Body of pancreas (tissue), 4 donors: ENCODE measurements at regions not wholly inside any gene's neighbourhood (a gene's known extent, or its start where the extent isn't known, plus 50 kb on each side); places are given as distances from the start of the nearest gene placed in this dataset.

Source experiments
- ATAC-seq: fragments of 150-250 bp; one replicate; pipeline ENCODE4 v1.9.1; 2016
- DNase-seq, 4 donors: peaks; one replicate each; pipeline ENCODE4 v3.0.0-alpha.2; 2019
- H3K27ac ChIP-seq, 4 donors: fragments of 200-600 bp; sonication (generic); 1 replicate in 3 of 4; 2 replicates in 1 of 4; pipeline versions ENCODE4 v1.5.1 to v1.6.1; 2016 to 2019; ENCODE audit warnings: mild to moderate bottlenecking in 1 of 4, mixed read lengths in 1 of 4, moderate library complexity in 1 of 4
- H3K27me3 ChIP-seq, 2 donors: fragments of 200-600 bp; sonication (generic); one replicate each; pipeline ENCODE4 v1.6.0; 2016; ENCODE audit warnings: mild to moderate bottlenecking in 1 of 2
- H3K36me3 ChIP-seq, 2 donors: fragments of 200-600 bp; sonication (generic); replicated peaks in 1 of 2; 2 replicates each; pipeline ENCODE4 v1.5.1; 2016; ENCODE audit warnings: low read depth in 2 of 2; ENCODE audit not compliant: insufficient read depth in 1 of 2
- H3K4me1 ChIP-seq: fragments of 200-600 bp; sonication (generic); one replicate; pipeline ENCODE4 v1.6.0; 2016
- H3K4me3 ChIP-seq, 2 donors: fragments of 200-600 bp; sonication (generic); 1 replicate in 1 of 2; 2 replicates in 1 of 2; pipeline ENCODE4 v1.5.1; 2016 to 2019
- H3K9me3 ChIP-seq, 3 donors: fragments of 200-600 bp; sonication (generic); 1 replicate in 2 of 3; 2 replicates in 1 of 3; pipeline ENCODE4 v1.5.1; 2016
- POLR2A ChIP-seq, 3 donors: fragments of 450-650 bp; IDR thresholded peaks; one replicate each; pipeline ENCODE4 v1.6.1; 2016; ENCODE audit warnings: antibody characterized with exemption in 3 of 3, mild to moderate bottlenecking in 2 of 3
- WGBS, 2 donors: methylation state at CpG; one replicate each; pipeline ENCODE4 v1.1.5; 2017; 5-methylcytosine and 5-hydroxymethylcytosine counted together
- intact Hi-C: fragments of 100-400 bp; cut with DNase I; formaldehyde crosslinking; loops from one replicate; pipeline ENCODE4 v1.15.1; 2023
- TF ChIP-seq, protein P1 (sequence below), 7 experiments: fragments of 450-650 bp in 4 of 7; fragments of 200-600 bp in 3 of 7; sonication (generic) in 3 of 7; IDR thresholded peaks; one replicate each; pipeline ENCODE4 v1.5.1; 2016 to 2019; ENCODE audit warnings: antibody characterized with exemption in 7 of 7

GRCh38 chr10:59077855-59078254 is 98.6 kb upstream of the PHYHIPL start:
- no peak for ATAC-seq
- no peak for TF ChIP-seq POLR2A (IDR thresholded peaks at IDR 0.05)
- TF ChIP-seq, protein P1, sequence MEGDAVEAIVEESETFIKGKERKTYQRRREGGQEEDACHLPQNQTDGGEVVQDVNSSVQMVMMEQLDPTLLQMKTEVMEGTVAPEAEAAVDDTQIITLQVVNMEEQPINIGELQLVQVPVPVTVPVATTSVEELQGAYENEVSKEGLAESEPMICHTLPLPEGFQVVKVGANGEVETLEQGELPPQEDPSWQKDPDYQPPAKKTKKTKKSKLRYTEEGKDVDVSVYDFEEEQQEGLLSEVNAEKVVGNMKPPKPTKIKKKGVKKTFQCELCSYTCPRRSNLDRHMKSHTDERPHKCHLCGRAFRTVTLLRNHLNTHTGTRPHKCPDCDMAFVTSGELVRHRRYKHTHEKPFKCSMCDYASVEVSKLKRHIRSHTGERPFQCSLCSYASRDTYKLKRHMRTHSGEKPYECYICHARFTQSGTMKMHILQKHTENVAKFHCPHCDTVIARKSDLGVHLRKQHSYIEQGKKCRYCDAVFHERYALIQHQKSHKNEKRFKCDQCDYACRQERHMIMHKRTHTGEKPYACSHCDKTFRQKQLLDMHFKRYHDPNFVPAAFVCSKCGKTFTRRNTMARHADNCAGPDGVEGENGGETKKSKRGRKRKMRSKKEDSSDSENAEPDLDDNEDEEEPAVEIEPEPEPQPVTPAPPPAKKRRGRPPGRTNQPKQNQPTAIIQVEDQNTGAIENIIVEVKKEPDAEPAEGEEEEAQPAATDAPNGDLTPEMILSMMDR (IDR thresholded peaks at IDR 0.05), result no peak
- intact Hi-C loops, result no loop called here
- Histone ChIP-seq H3K4me3 (no peak overlapping the region), H3K4me1 (peaks cover 75% of the 10 kb centered on the region), H3K36me3 (no peaks in the 10 kb centered on the region), H3K27ac (peak overlapping the region; percentile 44 to 70 (median 48)), H3K27me3 (no peaks in the 10 kb centered on the region), H3K9me3 (no peaks in the 10 kb centered on the region)
- WGBS, 2 donors, result 11 to 18% methylated on average over 2 of the region's 2 CpGs
- no peak for DNase-seq

DNA sequence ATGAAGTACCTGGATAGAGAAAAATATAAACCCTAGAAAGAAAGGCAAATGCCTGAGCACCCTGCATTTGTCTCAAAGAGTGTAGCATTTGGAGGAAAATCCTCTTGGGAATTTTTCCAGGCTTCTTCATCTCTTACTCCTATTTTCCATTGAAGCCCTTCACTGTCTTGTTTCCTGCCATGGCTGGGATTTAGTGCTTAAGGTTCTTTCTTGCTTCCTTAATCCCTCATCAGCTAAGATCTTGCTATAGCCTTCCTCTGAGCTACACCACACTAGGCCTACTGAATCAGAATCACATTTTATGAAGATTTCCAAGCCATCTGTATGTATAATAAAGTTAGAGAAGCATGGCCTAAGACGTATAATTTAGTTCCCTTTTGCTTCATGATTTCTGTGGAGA is 97.5 kb upstream of the PHYHIPL start:
- ATAC-seq, result no peak

DNA sequence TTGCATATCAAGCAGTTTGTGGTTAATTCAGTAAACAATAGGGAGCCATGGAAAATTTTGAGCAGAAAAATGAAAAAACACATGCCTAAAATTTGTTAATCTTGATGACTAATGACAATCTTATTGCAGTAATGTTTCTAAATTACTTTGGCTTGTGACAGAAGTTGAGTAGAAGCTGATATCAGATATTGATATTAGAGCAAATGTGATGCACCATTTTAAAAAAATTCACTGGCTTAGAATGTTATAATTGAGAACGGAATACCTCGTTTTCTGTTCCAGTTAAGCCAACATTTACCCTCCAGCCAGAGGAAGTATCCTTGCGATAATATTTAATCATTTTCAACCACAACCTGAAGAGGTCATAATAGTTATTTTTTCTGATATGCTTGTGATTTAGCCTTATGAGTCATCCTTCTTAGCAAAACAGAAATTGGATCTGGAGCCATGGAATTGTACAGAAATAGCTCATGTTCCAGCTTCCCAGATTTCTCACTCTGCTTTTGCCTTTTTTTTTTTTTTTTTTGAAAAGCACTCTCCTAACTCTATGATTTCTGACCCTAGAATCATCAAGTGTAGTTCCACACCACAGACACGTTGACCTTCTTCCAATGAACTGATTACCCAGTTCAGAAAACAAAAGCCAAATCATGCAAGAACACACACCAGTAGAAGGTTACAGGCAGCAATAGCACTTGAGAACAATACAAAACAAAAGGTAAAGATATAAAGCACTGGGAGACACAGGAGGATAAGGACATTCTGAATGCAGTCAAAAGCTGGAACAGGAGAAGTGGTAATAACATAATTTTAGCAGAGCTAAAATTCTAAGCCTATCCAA is 96.8 kb upstream of the PHYHIPL start:
- no peak for TF ChIP-seq POLR2A (IDR thresholded peaks at IDR 0.05)
- TF ChIP-seq, protein P1 (IDR thresholded peaks at IDR 0.05), result peak in 3 of 7 experiments; percentile 26 to 29 (median 29)
- DNase-seq, result peak in 1 of 4 donors; percentile 43
- 5 to 14% methylated on average over 4 of the region's 4 CpGs for WGBS, 2 donors
- Histone ChIP-seq H3K27me3 (no peaks in the 10 kb centered on the region), H3K4me3 (no peak overlapping the region), H3K36me3 (no peaks in the 10 kb centered on the region), H3K9me3 (no peaks in the 10 kb centered on the region), H3K27ac (peak overlapping the region; percentile 66 to 72 (median 70)), H3K4me1 (peaks cover 58% of the 10 kb centered on the region)
- intact Hi-C loops, result no loop called here
- peak; percentile 93 for ATAC-seq

More for the DNA sequence above, 97.5 kb upstream of the PHYHIPL start:
- Histone ChIP-seq H3K27me3 (no peaks in the 10 kb centered on the region), H3K4me3 (no peak overlapping the region), H3K4me1 (peaks cover 64% of the 10 kb centered on the region), H3K27ac (peak overlapping the region; percentile 59 to 72 (median 70)), H3K36me3 (no peaks in the 10 kb centered on the region), H3K9me3 (no peaks in the 10 kb centered on the region)
- DNase-seq, result no peak
- WGBS, 2 donors, result 26 to 35% methylated on average over 1 of the region's 1 CpG
- intact Hi-C loops, result no loop called here
- TF ChIP-seq, protein P1 (IDR thresholded peaks at IDR 0.05), result no peak
- no peak for TF ChIP-seq POLR2A (IDR thresholded peaks at IDR 0.05)

GRCh38 chr10:59082249-59082648 is 94.2 kb upstream of the PHYHIPL start:
- Histone ChIP-seq H3K9me3 (no peaks in the 10 kb centered on the region), H3K27ac (no peak overlapping the region), H3K4me3 (no peak overlapping the region), H3K36me3 (no peaks in the 10 kb centered on the region), H3K4me1 (peaks cover 40% of the 10 kb centered on the region), H3K27me3 (no peaks in the 10 kb centered on the region)
- WGBS, 2 donors, result 72 to 88% methylated on average over 3 of the region's 3 CpGs
- DNase-seq, result no peak
- TF ChIP-seq, protein P1 (IDR thresholded peaks at IDR 0.05), result no peak
- TF ChIP-seq POLR2A (IDR thresholded peaks at IDR 0.05), result no peak
- intact Hi-C loops, result no loop called here
- ATAC-seq, result no peak

DNA sequence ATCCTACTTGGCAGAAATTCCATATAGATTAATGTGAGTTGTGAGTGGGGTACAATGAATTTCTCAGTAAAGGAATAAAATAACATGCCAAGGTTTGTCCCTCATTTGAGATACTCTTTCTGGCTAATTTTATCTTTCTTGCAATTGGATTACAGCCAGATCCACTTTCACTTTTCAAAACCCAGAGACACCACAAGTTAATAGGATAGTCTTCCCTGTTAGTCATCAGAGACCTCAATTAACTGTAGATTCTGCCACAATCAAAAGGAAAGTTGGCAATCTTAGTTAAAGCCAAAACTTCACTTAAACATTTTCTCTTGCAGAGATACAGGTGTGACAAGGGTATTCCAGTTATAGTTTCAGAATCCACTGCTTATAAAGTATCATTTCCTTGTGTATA is 91.4 kb upstream of the PHYHIPL start:
- intact Hi-C loops, result no loop called here
- no peak for DNase-seq

More for the DNA sequence above, 91.4 kb upstream of the PHYHIPL start:
- Histone ChIP-seq H3K36me3 (no peaks in the 10 kb centered on the region), H3K4me1 (peaks cover 15% of the 10 kb centered on the region), H3K9me3 (no peaks in the 10 kb centered on the region), H3K4me3 (no peak overlapping the region), H3K27ac (no peak overlapping the region), H3K27me3 (no peaks in the 10 kb centered on the region)
- ATAC-seq, result no peak
- no peak for TF ChIP-seq POLR2A (IDR thresholded peaks at IDR 0.05)
- TF ChIP-seq, protein P1 (IDR thresholded peaks at IDR 0.05), result no peak
